Activated B cell treated with CpG ODN at 0.5 μM for 24 hours (primary cell): ENCODE measurements at regions not wholly inside any gene's neighbourhood (a gene's known extent, or its start where the extent isn't known, plus 50 kb on each side); places are given as distances from the start of the nearest gene placed in this dataset.

ENCODE experiments used
- ATAC-seq: fragments of 200-7000 bp; cut with Tn5 transposase; one replicate; pipeline ENCODE4 v1.10.0; 2021; ENCODE audit warnings: low read depth, mild to moderate bottlenecking, moderate library complexity
- CTCF ChIA-PET: fragments of 350-600 bp; sonication (Branson Sonifier 250); formaldehyde crosslinking; loops from one replicate; lab custom pipeline; 2021; ENCODE audit warnings: antibody characterized with exemption; lab: Charles Lee
- POLR2A ChIA-PET: fragments of 350-600 bp; sonication (Branson Sonifier 250); formaldehyde crosslinking; loops from one replicate; lab custom pipeline; 2021; ENCODE audit warnings: antibody characterized with exemption; lab: Charles Lee
- DNase-seq: peaks from one replicate; pipeline ENCODE4 v3.0.0; 2022
- H3K27ac Mint-ChIP-seq: one replicate; pipeline ENCODE4 v1.8.0; 2020; ENCODE audit warnings: mixed read lengths
- H3K27me3 Mint-ChIP-seq: one replicate; pipeline ENCODE4 v1.8.0; 2021; ENCODE audit warnings: mixed read lengths
- H3K36me3 Mint-ChIP-seq: one replicate; pipeline ENCODE4 v1.8.0; 2021; ENCODE audit warnings: low read depth, mixed read lengths
- H3K4me1 Mint-ChIP-seq: one replicate; pipeline ENCODE4 v1.8.0; 2021; ENCODE audit warnings: mixed read lengths
- H3K4me3 Mint-ChIP-seq: one replicate; pipeline ENCODE4 v1.8.0; 2020; ENCODE audit warnings: mild to moderate bottlenecking, mixed read lengths
- H3K9me3 Mint-ChIP-seq: one replicate; pipeline ENCODE4 v1.8.0; 2020; ENCODE audit warnings: mixed read lengths
- intact Hi-C: fragments of 100-400 bp; cut with micrococcal nuclease; formaldehyde crosslinking; loops from one replicate; pipeline ENCODE4 v1.15.1; 2024
- TF ChIP-seq, protein P1 (sequence below): fragments of 200-600 bp; IDR thresholded peaks from one replicate; pipeline ENCODE4 v1.8.0; 2022; ENCODE audit warnings: antibody characterized with exemption, mild to moderate bottlenecking

DNA sequence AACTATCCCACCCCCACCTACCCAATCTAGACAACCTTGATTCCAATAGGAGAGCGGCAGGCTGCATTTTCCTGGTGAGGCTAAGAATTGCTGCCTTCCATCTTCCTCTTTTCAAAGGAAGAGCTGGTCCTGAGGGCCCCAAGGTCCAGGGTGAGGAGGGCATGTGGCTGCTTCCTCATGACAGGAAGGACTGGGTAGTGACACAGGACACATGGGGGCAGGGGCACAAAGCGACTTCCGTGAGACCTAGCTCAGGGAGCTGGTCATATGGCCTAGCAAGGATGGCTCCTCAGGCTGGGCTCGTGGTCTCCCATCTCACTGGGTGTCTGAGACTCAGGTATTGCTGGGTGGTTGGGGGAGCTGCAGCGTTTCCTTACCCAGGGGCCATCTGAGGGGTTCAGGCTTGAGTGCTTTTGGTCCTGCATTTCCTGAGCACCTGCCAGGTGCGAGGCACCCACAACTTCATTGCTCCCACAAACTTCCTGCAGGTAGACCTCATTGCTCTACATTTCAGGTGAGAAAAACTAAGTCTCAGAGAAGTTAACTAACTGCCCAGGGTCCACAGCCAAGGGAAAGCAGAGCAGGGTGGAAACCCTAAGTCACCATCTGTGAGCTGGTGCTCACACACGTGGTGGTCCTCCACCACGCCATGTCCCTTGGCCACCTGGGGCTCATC is 160.0 kb upstream of the TLE3 start:
- DNase-seq (no peak), ATAC-seq (no peak)
- ChIA-PET POLR2A (interaction anchor here (1.0 to 3.0 kb wide), 6 partner anchors 9 to 805 kb away, joined by 3 to 24 read pairs (median 4); partner anchors contain the start of gene RPLP1), CTCF (interaction anchor here (1.8 to 2.5 kb wide), 2 partner anchors 11 to 682 kb away, joined by 6 to 11 read pairs; no protein-coding TSS in a partner anchor)
- no peaks in the 10 kb centered on the region for H3K9me3 Mint-ChIP-seq
- TF ChIP-seq, protein P1, sequence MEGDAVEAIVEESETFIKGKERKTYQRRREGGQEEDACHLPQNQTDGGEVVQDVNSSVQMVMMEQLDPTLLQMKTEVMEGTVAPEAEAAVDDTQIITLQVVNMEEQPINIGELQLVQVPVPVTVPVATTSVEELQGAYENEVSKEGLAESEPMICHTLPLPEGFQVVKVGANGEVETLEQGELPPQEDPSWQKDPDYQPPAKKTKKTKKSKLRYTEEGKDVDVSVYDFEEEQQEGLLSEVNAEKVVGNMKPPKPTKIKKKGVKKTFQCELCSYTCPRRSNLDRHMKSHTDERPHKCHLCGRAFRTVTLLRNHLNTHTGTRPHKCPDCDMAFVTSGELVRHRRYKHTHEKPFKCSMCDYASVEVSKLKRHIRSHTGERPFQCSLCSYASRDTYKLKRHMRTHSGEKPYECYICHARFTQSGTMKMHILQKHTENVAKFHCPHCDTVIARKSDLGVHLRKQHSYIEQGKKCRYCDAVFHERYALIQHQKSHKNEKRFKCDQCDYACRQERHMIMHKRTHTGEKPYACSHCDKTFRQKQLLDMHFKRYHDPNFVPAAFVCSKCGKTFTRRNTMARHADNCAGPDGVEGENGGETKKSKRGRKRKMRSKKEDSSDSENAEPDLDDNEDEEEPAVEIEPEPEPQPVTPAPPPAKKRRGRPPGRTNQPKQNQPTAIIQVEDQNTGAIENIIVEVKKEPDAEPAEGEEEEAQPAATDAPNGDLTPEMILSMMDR = no peak
- H3K27me3 Mint-ChIP-seq = no peaks in the 10 kb centered on the region
- no peak overlapping the region for H3K4me3 Mint-ChIP-seq
- peak overlapping the region; percentile 1 for H3K27ac Mint-ChIP-seq
- intact Hi-C loops = loop anchor here (1.0 kb wide), 1 partner anchor 17 kb away; no protein-coding TSS in a partner anchor
- no peaks in the 10 kb centered on the region for H3K36me3 Mint-ChIP-seq
- H3K4me1 Mint-ChIP-seq = peaks cover 52% of the 10 kb centered on the region

DNA sequence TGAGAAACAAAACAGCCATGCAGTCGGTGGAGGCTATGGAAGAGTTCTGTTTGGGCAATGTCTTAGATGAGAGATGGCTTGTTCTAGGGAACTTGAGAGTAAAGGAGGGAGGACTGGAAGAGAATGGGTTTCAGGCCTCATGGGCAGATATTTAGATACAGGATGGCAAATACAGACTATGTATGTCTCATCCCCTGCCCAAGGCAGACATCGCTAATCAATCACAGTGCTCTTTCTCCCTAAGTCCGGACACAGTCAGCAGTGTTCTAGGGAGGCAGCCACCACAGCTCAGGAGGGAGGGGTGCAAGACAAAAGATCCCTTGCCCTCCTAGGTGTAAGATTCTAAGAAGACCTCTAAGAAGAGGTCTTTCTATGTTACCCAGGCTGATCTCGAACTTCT is 159.3 kb upstream of the TLE3 start:
- ATAC-seq (no peak), DNase-seq (no peak)
- H3K27ac Mint-ChIP-seq = no peak overlapping the region
- TF ChIP-seq, protein P1 = no peak
- CTCF ChIA-PET = interaction anchor here (1.8 kb wide), 1 partner anchor 681 kb away, joined by 6 read pairs; no protein-coding TSS in a partner anchor
- no peaks in the 10 kb centered on the region for H3K36me3 Mint-ChIP-seq
- no peaks in the 10 kb centered on the region for H3K9me3 Mint-ChIP-seq
- intact Hi-C loops = no loop called here
- no peaks in the 10 kb centered on the region for H3K27me3 Mint-ChIP-seq
- POLR2A ChIA-PET = interaction anchor here (1.6 kb wide), 1 partner anchor 17 kb away, joined by 4 read pairs; no protein-coding TSS in a partner anchor
- no peak overlapping the region for H3K4me3 Mint-ChIP-seq
- peaks cover 46% of the 10 kb centered on the region for H3K4me1 Mint-ChIP-seq

DNA sequence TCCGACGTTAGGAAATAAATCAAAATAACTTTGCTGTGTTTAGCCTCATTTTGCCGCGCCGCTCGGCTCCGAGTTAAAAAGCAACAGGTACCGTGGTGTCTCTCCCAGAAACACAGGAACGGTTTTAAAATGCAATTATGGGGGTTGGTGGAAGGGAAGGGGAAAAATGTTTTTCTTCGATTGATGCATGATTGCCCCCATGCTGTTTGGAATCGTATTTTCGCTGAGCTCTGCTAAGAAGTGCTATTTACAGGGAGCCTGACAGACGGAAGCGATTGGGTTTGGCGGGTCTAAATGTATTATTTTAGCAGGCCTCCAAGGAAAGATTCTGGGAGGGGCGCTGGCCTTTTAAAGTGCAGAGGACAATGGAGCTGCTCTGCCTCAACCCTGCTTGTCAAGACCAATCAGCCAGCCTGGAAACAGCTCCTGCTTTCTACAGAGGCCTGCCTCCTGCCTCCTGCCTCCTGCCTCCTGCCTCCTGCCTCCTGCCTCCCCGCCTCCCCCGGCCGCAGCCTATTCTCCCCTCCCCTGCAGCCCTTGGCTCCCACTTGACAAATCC is 156.7 kb upstream of the TLE3 start:
- DNase-seq (no peak), ATAC-seq (no peak)
- intact Hi-C loops = no loop called here
- Mint-ChIP-seq H3K27me3 (no peaks in the 10 kb centered on the region), H3K27ac (no peak overlapping the region), H3K4me1 (peaks cover 40% of the 10 kb centered on the region), H3K36me3 (no peaks in the 10 kb centered on the region), H3K9me3 (no peaks in the 10 kb centered on the region), H3K4me3 (no peak overlapping the region)
- TF ChIP-seq, protein P1 = no peak
- ChIA-PET CTCF (no interaction called here), POLR2A (interaction anchor here (0.9 kb wide), 1 partner anchor 14 kb away, joined by 4 read pairs; no protein-coding TSS in a partner anchor)

GRCh38 chr15:70253461-70254156 is 155.9 kb upstream of the TLE3 start:
- peak; percentile 7 for DNase-seq
- POLR2A ChIA-PET = interaction anchor here (0.9 kb wide), 1 partner anchor 15 kb away, joined by 4 read pairs; no protein-coding TSS in a partner anchor
- TF ChIP-seq, protein P1 = no peak
- CTCF ChIA-PET = no interaction called here
- intact Hi-C loops = no loop called here
- H3K4me3 Mint-ChIP-seq = no peak overlapping the region
- no peak overlapping the region for H3K27ac Mint-ChIP-seq
- no peaks in the 10 kb centered on the region for H3K27me3 Mint-ChIP-seq
- no peaks in the 10 kb centered on the region for H3K36me3 Mint-ChIP-seq
- no peaks in the 10 kb centered on the region for H3K9me3 Mint-ChIP-seq
- ATAC-seq = no peak
- H3K4me1 Mint-ChIP-seq = peaks cover 36% of the 10 kb centered on the region

DNA sequence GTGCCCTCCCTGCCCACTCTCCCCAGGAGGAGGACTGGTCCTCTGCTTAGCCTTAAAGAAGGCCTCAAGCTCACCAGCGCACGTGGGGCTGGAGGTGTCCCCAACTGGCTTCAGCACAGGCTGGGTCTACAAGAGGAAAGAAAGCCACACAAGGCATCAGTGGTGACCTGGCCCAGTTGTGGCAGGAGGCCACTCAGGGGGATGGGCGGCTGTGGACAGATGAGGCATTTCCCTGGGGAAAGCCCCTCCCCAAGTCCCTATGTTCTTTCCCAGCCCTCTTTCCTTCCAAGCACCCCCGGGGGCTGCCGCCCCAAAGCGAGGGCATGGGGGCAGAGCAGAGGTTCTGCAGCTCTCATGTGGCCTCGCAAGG is 155.2 kb upstream of the TLE3 start:
- no peaks in the 10 kb centered on the region for H3K36me3 Mint-ChIP-seq
- TF ChIP-seq, protein P1 = no peak
- POLR2A ChIA-PET = no interaction called here
- peaks cover 36% of the 10 kb centered on the region for H3K4me1 Mint-ChIP-seq
- ATAC-seq = no peak
- H3K4me3 Mint-ChIP-seq = no peak overlapping the region
- CTCF ChIA-PET = no interaction called here
- no peak for DNase-seq
- no peak overlapping the region for H3K27ac Mint-ChIP-seq
- no peaks in the 10 kb centered on the region for H3K27me3 Mint-ChIP-seq
- intact Hi-C loops = no loop called here
- no peaks in the 10 kb centered on the region for H3K9me3 Mint-ChIP-seq
